ENCODE measurements at regions not wholly inside any gene's neighbourhood (a gene's known extent, or its start where the extent isn't known, plus 50 kb on each side); places are given as distances from the start of the nearest gene placed in this dataset.

- TF ChIP-seq EZH2phosphoT487 (IDR thresholded peaks at IDR 0.05; ENCODE audit: insufficient read depth, low read depth) (no peak), EZH2 (IDR thresholded peaks at IDR 0.05; ENCODE audit: insufficient read depth, poor library complexity, severe bottlenecking) (no peak)
These were observed 322.6 kb downstream of the HHIPL2 start for GRCh38 chr1:222225316-222225691.

Measured in GM23248 (cell line).